CD4-positive, CD25-positive, alpha-beta regulatory T cell (primary cell): ENCODE measurements at regions not wholly inside any gene's neighbourhood (a gene's known extent, or its start where the extent isn't known, plus 50 kb on each side); places are given as distances from the start of the nearest gene placed in this dataset.

Experiments used
- ATAC-seq, 2 donors: fragments of 150-1000 bp; cut with Tn5 transposase; one replicate each; pipeline ENCODE4 v1.10.0; 2021; ENCODE audit warnings: low read depth in 2 of 2, moderate number of reproducible peaks in 2 of 2, moderate library complexity in 1 of 2
- DNase-seq, 3 donors: peaks; one replicate each; pipeline versions ENCODE4 v3.0.0 to v3.0.0-alpha.2; 2012 to 2022; ENCODE audit warnings: mixed read lengths in 1 of 3
- H3K27ac ChIP-seq: one replicate; pipeline ENCODE4 v1.7.0; 2013; ENCODE audit warnings: mild to moderate bottlenecking, low read length; ENCODE audit not compliant: insufficient read depth, poor library complexity, severe bottlenecking
- H3K27me3 ChIP-seq: one replicate; pipeline ENCODE4 v1.7.0; 2013; ENCODE audit warnings: low read length; ENCODE audit not compliant: control insufficient read depth, insufficient read depth
- H3K36me3 ChIP-seq: one replicate; pipeline ENCODE4 v1.7.0; 2013; ENCODE audit warnings: mild to moderate bottlenecking, low read length, moderate library complexity; ENCODE audit not compliant: control insufficient read depth, insufficient read depth
- H3K4me1 ChIP-seq: 2 replicates; pipeline ENCODE4 v1.7.0; 2013; ENCODE audit warnings: mild to moderate bottlenecking, low read length; ENCODE audit not compliant: insufficient read depth, control insufficient read depth, poor library complexity, severe bottlenecking
- H3K4me3 ChIP-seq: one replicate; pipeline ENCODE4 v1.7.0; 2013; ENCODE audit warnings: low read depth, mild to moderate bottlenecking, low read length, moderate library complexity
- H3K9me3 ChIP-seq, 2 experiments: 1 replicate in 1 of 2; 2 replicates in 1 of 2; pipeline ENCODE4 v1.7.0; 2013; ENCODE audit warnings: low read length in 2 of 2, mild to moderate bottlenecking in 1 of 2, moderate library complexity in 1 of 2; ENCODE audit not compliant: control insufficient read depth in 2 of 2
- H3K27ac Mint-ChIP-seq, 3 donors: one replicate each; pipeline ENCODE4 v1.8.0; 2020 to 2022; ENCODE audit warnings: mild to moderate bottlenecking in 3 of 3, mixed read lengths in 3 of 3, moderate library complexity in 2 of 3
- H3K27me3 Mint-ChIP-seq: one replicate; pipeline ENCODE4 v1.8.0; 2022; ENCODE audit warnings: mild to moderate bottlenecking, mixed read lengths
- H3K36me3 Mint-ChIP-seq: one replicate; pipeline ENCODE4 v1.8.0; 2020; ENCODE audit warnings: mixed read lengths
- H3K4me1 Mint-ChIP-seq, 4 donors: one replicate each; pipeline ENCODE4 v1.8.0; 2020 to 2022; ENCODE audit warnings: mixed read lengths in 4 of 4, mild to moderate bottlenecking in 1 of 4
- H3K4me3 Mint-ChIP-seq, 4 donors: one replicate each; pipeline ENCODE4 v1.8.0; 2020 to 2022; ENCODE audit warnings: mild to moderate bottlenecking in 4 of 4, mixed read lengths in 4 of 4, moderate library complexity in 3 of 4
- H3K9me3 Mint-ChIP-seq, 7 donors: one replicate each; pipeline ENCODE4 v1.8.0; 2020 to 2022; ENCODE audit warnings: mixed read lengths in 7 of 7, mild to moderate bottlenecking in 3 of 7, moderate library complexity in 2 of 7

- ATAC-seq (no peak), DNase-seq (no peak)
- Mint-ChIP-seq H3K4me3 (no peak overlapping the region), H3K27me3 (no peaks in the 10 kb centered on the region), H3K36me3 (peaks cover 2% of the 10 kb centered on the region), H3K4me1 (no peaks in the 10 kb centered on the region), H3K27ac (no peak overlapping the region), H3K9me3 (peaks cover 0 to 3% (median 0%) of the 10 kb centered on the region in 7 donors)
- no peaks in the 10 kb centered on the region for H3K36me3 ChIP-seq
- H3K4me1 ChIP-seq: no peaks in the 10 kb centered on the region
- H3K4me3 ChIP-seq: no peak overlapping the region
- H3K27ac ChIP-seq: no peak overlapping the region
- H3K27me3 ChIP-seq: no peaks in the 10 kb centered on the region
- no peaks in the 10 kb centered on the region for H3K9me3 ChIP-seq
Measured at GRCh38 chr2:67684991-67685390, 287.9 kb downstream of the ETAA1 start.

- Mint-ChIP-seq H3K27ac (no peak overlapping the region), H3K4me1 (no peaks in the 10 kb centered on the region), H3K36me3 (peaks cover 2% of the 10 kb centered on the region), H3K27me3 (no peaks in the 10 kb centered on the region), H3K4me3 (no peak overlapping the region), H3K9me3 (peaks cover 0 to 3% (median 0%) of the 10 kb centered on the region in 7 donors)
- H3K4me3 ChIP-seq: no peak overlapping the region
- DNase-seq (no peak), ATAC-seq (no peak)
- no peak overlapping the region for H3K27ac ChIP-seq
- no peaks in the 10 kb centered on the region for H3K4me1 ChIP-seq
- no peaks in the 10 kb centered on the region for H3K36me3 ChIP-seq
- no peaks in the 10 kb centered on the region for H3K27me3 ChIP-seq
- no peaks in the 10 kb centered on the region for H3K9me3 ChIP-seq
Measured at GRCh38 chr2:67686254-67686653, 289.1 kb downstream of the ETAA1 start.

- Histone ChIP-seq H3K9me3 (no peaks in the 10 kb centered on the region), H3K4me1 (no peaks in the 10 kb centered on the region), H3K27ac (no peak overlapping the region), H3K4me3 (no peak overlapping the region), H3K36me3 (no peaks in the 10 kb centered on the region), H3K27me3 (no peaks in the 10 kb centered on the region)
- Mint-ChIP-seq H3K27me3 (peaks cover 10% of the 10 kb centered on the region), H3K9me3 (peaks cover 0 to 7% (median 0%) of the 10 kb centered on the region in 7 donors), H3K4me1 (no peaks in the 10 kb centered on the region), H3K4me3 (no peak overlapping the region), H3K27ac (no peak overlapping the region), H3K36me3 (peaks cover 2% of the 10 kb centered on the region)
- DNase-seq (no peak), ATAC-seq (no peak)
Measured at GRCh38 chr2:67689186-67689585, 292.1 kb downstream of the ETAA1 start.

GRCh38 chr2:67689651-67690050, 292.5 kb downstream of the ETAA1 start:
- DNase-seq (no peak), ATAC-seq (no peak)
- no peak overlapping the region for H3K27ac Mint-ChIP-seq
- no peak overlapping the region for H3K4me3 Mint-ChIP-seq
- Histone ChIP-seq H3K27me3 (no peaks in the 10 kb centered on the region), H3K27ac (no peak overlapping the region), H3K36me3 (no peaks in the 10 kb centered on the region), H3K4me1 (no peaks in the 10 kb centered on the region), H3K9me3 (no peaks in the 10 kb centered on the region), H3K4me3 (no peak overlapping the region)
- H3K27me3 Mint-ChIP-seq: peaks cover 11% of the 10 kb centered on the region
- peaks cover 2% of the 10 kb centered on the region for H3K36me3 Mint-ChIP-seq
- peaks cover 0 to 7% (median 0%) of the 10 kb centered on the region in 7 donors for H3K9me3 Mint-ChIP-seq
- no peaks in the 10 kb centered on the region for H3K4me1 Mint-ChIP-seq

- H3K27me3 Mint-ChIP-seq: peaks cover 11% of the 10 kb centered on the region
- H3K27ac Mint-ChIP-seq: no peak overlapping the region
- ATAC-seq: no peak
- no peaks in the 10 kb centered on the region for H3K4me1 ChIP-seq
- H3K27ac ChIP-seq: no peak overlapping the region
- no peak for DNase-seq
- H3K4me3 Mint-ChIP-seq: no peak overlapping the region
- no peaks in the 10 kb centered on the region for H3K36me3 Mint-ChIP-seq
- H3K27me3 ChIP-seq: no peaks in the 10 kb centered on the region
- no peaks in the 10 kb centered on the region for H3K9me3 ChIP-seq
- H3K4me1 Mint-ChIP-seq: no peaks in the 10 kb centered on the region
- H3K4me3 ChIP-seq: no peak overlapping the region
- peaks cover 0 to 7% (median under 1%) of the 10 kb centered on the region in 7 donors for H3K9me3 Mint-ChIP-seq
- H3K36me3 ChIP-seq: no peaks in the 10 kb centered on the region
Measured at GRCh38 chr2:67694445-67694844, 297.3 kb downstream of the ETAA1 start.

- no peak overlapping the region for H3K27ac ChIP-seq
- H3K4me1 ChIP-seq: no peaks in the 10 kb centered on the region
- H3K4me3 ChIP-seq: no peak overlapping the region
- H3K27ac Mint-ChIP-seq: no peak overlapping the region
- H3K4me3 Mint-ChIP-seq: no peak overlapping the region
- no peaks in the 10 kb centered on the region for H3K27me3 ChIP-seq
- ATAC-seq: no peak
- peaks cover 5% of the 10 kb centered on the region for H3K27me3 Mint-ChIP-seq
- no peak for DNase-seq
- H3K36me3 Mint-ChIP-seq: no peaks in the 10 kb centered on the region
- no peaks in the 10 kb centered on the region for H3K4me1 Mint-ChIP-seq
- H3K36me3 ChIP-seq: no peaks in the 10 kb centered on the region
- H3K9me3 Mint-ChIP-seq: peaks cover 0 to 4% (median 0%) of the 10 kb centered on the region in 7 donors
- H3K9me3 ChIP-seq: no peaks in the 10 kb centered on the region
Measured at GRCh38 chr2:67701011-67701410, 303.9 kb downstream of the ETAA1 start.

GRCh38 chr2:67702284-67702683, 305.2 kb downstream of the ETAA1 start:
- no peaks in the 10 kb centered on the region for H3K27me3 ChIP-seq
- H3K4me3 ChIP-seq: no peak overlapping the region

GRCh38 chr2:67702937-67703336, 305.8 kb downstream of the ETAA1 start:
- Mint-ChIP-seq H3K9me3 (peaks cover 0 to 4% (median 0%) of the 10 kb centered on the region in 7 donors), H3K4me1 (no peaks in the 10 kb centered on the region), H3K27ac (no peak overlapping the region), H3K36me3 (no peaks in the 10 kb centered on the region), H3K4me3 (no peak overlapping the region), H3K27me3 (peaks cover 5% of the 10 kb centered on the region)
- Histone ChIP-seq H3K36me3 (no peaks in the 10 kb centered on the region), H3K27ac (no peak overlapping the region), H3K4me1 (no peaks in the 10 kb centered on the region), H3K27me3 (no peaks in the 10 kb centered on the region), H3K9me3 (no peaks in the 10 kb centered on the region), H3K4me3 (no peak overlapping the region)
- DNase-seq (no peak), ATAC-seq (no peak)

More at GRCh38 chr2:67702284-67702683, 305.2 kb downstream of the ETAA1 start:
- H3K9me3 Mint-ChIP-seq: peaks cover 0 to 4% (median 0%) of the 10 kb centered on the region in 7 donors
- H3K36me3 ChIP-seq: no peaks in the 10 kb centered on the region
- H3K9me3 ChIP-seq: no peaks in the 10 kb centered on the region
- no peaks in the 10 kb centered on the region for H3K4me1 ChIP-seq
- no peak overlapping the region for H3K27ac ChIP-seq
- H3K4me1 Mint-ChIP-seq: no peaks in the 10 kb centered on the region
- no peak for DNase-seq
- no peaks in the 10 kb centered on the region for H3K36me3 Mint-ChIP-seq
- peaks cover 5% of the 10 kb centered on the region for H3K27me3 Mint-ChIP-seq
- H3K4me3 Mint-ChIP-seq: no peak overlapping the region
- H3K27ac Mint-ChIP-seq: no peak overlapping the region
- no peak for ATAC-seq
